Astrocyte of the spinal cord (primary cell): ENCODE measurements at regions not wholly inside any gene's neighbourhood (a gene's known extent, or its start where the extent isn't known, plus 50 kb on each side); places are given as distances from the start of the nearest gene placed in this dataset.

Experiments used
- DNase-seq: peaks from one replicate; pipeline ENCODE4 v3.0.0; 2011; ENCODE audit warnings: low read depth, low spot score
- H3K4me3 ChIP-seq: 2 replicates; pipeline ENCODE4 v1.5.1; 2011; ENCODE audit warnings: low read depth, mild to moderate bottlenecking, low read length, moderate library complexity
- in situ Hi-C: cut with HindIII; loops from 2 replicates; pipeline ENCODE4 v1.10.0; 2017; ENCODE audit warnings: low sequenced_read_pairs
- TF ChIP-seq, protein P1 (sequence below): IDR thresholded peaks from 2 replicates; pipeline ENCODE4 v1.5.1; 2012; ENCODE audit warnings: low read depth, mild to moderate bottlenecking, low read length, inconsistent platforms

GRCh38 chr1:79792219-79792930 lies 785.8 kb upstream of the ADGRL4 start:
- H3K4me3 ChIP-seq = no peak overlapping the region
- in situ Hi-C loops = no loop called here
- TF ChIP-seq, protein P1, sequence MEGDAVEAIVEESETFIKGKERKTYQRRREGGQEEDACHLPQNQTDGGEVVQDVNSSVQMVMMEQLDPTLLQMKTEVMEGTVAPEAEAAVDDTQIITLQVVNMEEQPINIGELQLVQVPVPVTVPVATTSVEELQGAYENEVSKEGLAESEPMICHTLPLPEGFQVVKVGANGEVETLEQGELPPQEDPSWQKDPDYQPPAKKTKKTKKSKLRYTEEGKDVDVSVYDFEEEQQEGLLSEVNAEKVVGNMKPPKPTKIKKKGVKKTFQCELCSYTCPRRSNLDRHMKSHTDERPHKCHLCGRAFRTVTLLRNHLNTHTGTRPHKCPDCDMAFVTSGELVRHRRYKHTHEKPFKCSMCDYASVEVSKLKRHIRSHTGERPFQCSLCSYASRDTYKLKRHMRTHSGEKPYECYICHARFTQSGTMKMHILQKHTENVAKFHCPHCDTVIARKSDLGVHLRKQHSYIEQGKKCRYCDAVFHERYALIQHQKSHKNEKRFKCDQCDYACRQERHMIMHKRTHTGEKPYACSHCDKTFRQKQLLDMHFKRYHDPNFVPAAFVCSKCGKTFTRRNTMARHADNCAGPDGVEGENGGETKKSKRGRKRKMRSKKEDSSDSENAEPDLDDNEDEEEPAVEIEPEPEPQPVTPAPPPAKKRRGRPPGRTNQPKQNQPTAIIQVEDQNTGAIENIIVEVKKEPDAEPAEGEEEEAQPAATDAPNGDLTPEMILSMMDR = no peak
- DNase-seq = peak; percentile 32

DNA sequence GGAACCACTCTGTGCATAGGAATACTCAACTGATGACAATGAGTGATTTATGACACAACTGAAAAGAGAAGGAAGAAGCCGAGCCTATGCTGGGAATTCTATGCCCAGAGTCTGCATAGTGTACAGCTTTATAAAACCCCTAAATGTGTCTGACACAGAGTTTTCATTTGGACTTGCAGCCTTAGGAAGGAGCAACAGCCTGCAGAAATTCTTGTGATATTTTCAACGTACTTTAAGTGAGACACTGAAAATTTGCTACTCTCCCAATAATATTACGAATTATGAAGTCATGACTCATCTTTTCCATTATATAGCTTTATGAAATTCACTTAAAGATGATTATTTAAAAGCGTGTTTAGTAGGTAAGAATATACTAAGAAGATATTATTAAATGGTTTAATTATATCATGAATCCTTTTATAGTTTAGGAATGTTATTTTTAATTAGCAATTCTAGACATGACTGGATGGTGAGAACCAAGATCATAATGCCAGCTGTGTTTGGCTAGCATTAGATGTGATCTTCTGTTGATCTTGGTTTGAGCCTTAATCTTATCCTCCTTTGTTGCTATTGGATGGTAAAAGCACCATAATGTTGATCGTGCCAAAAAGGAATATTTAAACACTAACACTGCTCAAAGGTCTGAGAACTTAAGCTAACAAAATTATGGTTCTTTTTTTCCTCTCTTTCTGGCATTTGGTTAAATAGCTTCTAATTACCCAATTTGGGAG lies 785.1 kb upstream of the ADGRL4 start:
- in situ Hi-C loops = no loop called here
- no peak for DNase-seq
- TF ChIP-seq, protein P1 = no peak
- H3K4me3 ChIP-seq = no peak overlapping the region

DNA sequence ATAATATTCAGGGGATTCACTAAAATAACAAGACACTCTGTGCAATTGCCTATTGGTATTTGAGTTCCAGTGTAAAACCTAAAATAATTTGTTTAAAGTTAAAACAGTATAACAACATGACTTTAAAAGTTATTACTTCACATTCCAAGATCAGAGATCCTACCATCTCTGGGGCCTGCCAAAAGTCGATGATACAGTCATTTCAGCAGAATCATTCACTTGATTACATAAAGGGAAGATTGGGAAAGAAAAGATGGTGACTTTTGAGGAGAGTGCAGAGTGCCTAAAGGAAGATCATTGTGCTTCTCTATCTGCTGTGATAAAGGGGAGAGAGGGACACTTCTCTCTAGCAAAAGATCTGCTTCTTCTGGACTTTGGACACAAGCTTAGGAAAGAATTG lies 784.4 kb upstream of the ADGRL4 start:
- in situ Hi-C loops = no loop called here
- H3K4me3 ChIP-seq = no peak overlapping the region
- TF ChIP-seq, protein P1 = no peak
- DNase-seq = no peak

- TF ChIP-seq, protein P1 = no peak
- no peak overlapping the region for H3K4me3 ChIP-seq
- in situ Hi-C loops = no loop called here
- DNase-seq = no peak
These were observed 781.1 kb upstream of the ADGRL4 start for GRCh38 chr1:79787631-79788030.

GRCh38 chr1:79785964-79786363 lies 779.4 kb upstream of the ADGRL4 start:
- TF ChIP-seq, protein P1 = no peak
- in situ Hi-C loops = no loop called here
- no peak for DNase-seq
- no peak overlapping the region for H3K4me3 ChIP-seq

DNA sequence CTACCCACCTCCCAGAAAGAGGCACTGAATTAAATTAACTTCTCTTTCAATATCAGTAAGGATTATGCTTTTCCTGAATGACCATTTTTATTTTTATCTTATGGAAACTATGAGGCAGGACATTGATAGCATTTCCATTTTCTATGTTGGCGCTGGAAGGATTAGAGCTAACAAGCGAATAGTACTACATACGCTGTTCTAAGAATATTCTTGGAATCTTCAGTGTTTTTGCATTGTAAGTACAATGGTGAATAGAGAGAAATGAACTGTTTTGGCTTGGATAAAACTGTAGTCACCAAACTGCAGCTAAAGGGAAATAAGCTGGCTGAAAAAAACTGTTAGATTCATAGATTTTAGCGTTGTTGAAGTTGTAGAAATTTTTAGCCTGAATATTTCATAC lies 779.0 kb upstream of the ADGRL4 start:
- no peak for DNase-seq
- TF ChIP-seq, protein P1 = no peak
- in situ Hi-C loops = no loop called here
- no peak overlapping the region for H3K4me3 ChIP-seq
